NCI-H524 treated with DMSO at 0.1 percent for 48 hours (cell line): ENCODE measurements at regions not wholly inside any gene's neighbourhood (a gene's known extent, or its start where the extent isn't known, plus 50 kb on each side); places are given as distances from the start of the nearest gene placed in this dataset.
"Not testable (repeated sequence)": the region's sequence is repeated elsewhere in the genome, so short reads cannot be mapped to it uniquely, and the experiment has no call there.

Experiments used
- DNase-seq: peaks from one replicate; lab custom pipeline; 2025; lab: John Stamatoyannopoulos, UW

GRCh38 chr4:160685729-160686128 lies 1478.1 kb downstream of the FSTL5 start:
- no peak for DNase-seq

DNA sequence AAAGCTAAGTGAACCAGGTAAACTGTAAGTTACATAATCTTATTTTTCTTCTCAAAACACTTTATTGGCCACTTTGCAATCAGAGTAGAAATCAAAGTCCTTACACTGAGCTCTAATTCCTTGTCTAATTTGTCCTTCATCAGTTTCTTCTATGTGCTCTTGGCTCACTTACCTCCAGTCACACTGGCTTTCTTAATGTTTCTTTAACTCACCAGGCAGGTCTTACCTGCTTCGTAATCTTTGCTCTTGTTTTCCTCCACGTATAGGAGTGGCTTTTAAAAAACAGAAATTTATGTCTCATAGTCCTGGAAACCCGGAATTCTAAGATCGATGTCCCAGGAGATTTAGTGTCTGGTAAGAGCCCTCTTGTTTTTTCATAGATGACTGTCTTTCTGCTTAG lies 1462.1 kb downstream of the FSTL5 start:
- DNase-seq, result no peak

GRCh38 chr4:160709026-160709425 lies 1454.8 kb downstream of the FSTL5 start:
- DNase-seq, result no peak

- DNase-seq, result no peak
Measured at GRCh38 chr4:160709546-160709945, 1454.3 kb downstream of the FSTL5 start.

DNA sequence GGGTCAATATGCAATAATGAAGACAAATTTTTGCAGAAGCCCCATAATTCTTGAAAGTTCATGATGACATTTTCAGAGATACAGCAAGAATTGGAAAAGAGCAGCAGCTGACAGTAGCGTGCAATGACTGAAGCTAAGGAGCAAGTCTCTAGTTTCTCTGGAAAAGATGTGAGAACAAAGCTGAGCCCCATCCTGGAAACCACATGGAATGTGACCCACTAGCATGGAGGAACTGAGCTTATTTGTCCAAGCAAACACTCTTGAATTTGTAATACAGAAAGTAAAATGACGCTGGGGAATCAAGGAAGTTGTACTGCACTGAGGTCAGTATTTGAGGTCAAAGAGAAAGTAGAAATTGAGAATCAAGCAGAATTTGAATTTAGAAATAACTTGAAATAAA lies 1447.2 kb downstream of the FSTL5 start:
- DNase-seq, result no peak

DNA sequence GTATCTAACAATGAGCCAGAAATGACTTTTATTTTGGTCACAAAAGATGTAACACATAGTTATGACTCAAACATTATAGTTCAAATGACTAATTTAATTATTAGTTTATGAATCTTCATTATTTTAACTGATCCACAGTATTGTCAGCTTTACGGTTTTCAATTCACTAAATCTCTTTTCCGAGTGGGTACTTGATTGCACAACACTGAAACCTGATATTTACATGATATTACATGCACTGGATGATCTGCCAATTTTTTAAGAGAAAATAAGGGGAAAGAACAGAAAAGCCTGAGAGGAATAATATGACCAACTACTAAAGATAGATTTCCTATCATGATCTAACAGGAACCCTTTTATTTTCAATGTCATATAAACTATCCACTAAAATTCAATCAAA lies 1446.0 kb downstream of the FSTL5 start:
- DNase-seq, result no peak

DNA sequence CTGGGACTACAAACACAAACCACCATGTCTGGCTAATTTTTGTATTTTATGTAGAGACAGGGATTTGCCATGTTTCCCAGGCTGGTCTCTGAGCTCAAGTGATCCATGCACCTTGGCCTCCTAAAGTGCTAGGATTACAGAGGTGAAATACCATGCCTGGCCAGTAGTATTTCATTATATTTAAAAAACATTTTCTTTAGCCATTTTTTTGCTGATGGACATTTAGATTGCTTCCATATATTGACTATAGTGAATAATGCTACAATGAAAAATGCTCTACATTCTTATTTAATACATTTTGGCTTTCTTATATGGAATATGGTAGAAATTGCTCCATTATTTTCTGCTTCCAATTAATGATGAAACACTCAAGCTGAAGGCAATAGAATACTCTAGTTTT lies 1439.7 kb downstream of the FSTL5 start:
- DNase-seq, result no peak

GRCh38 chr4:160745126-160745525 lies 1418.7 kb downstream of the FSTL5 start:
- no peak for DNase-seq

- DNase-seq, result not testable (repeated sequence)
Measured at GRCh38 chr4:160746585-160746984, 1417.2 kb downstream of the FSTL5 start.

DNA sequence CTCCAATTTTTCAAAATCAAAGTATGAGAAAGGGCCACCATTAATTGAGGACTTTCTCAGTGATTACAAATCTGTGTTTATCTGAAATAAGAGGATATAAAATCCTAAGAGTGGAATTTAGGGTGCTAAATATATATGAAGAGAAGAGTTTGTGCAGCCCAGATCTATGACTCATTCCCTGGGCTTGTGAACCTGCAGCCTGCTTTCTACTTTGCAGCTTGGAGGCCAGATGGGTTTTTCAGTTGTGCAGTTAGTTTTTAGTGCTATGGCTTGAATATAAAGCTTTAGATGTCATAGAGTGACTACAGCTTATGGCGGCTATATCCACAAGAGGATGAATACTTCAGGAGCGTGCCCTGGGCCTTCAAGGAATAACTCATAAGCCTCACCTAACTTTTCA lies 1391.1 kb downstream of the FSTL5 start:
- no peak for DNase-seq

DNA sequence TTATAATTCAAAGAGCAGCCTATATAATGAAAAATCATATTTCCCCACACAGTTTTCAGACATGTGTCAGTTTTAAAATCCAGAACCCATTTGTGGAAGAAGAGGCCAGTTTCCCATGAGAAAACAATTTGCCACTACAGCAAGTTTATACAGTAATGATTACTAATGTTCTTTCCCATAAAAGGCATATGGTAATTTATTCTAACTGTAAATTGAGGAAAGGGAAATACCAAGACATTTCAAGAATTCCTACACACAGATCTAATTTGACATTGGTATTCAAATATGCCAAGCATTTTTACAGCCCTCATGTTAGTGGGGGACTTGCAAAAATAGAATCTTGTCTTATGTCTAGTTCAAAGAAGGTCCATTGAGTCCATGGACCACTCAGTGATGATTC lies 1368.6 kb downstream of the FSTL5 start:
- DNase-seq, result no peak

DNA sequence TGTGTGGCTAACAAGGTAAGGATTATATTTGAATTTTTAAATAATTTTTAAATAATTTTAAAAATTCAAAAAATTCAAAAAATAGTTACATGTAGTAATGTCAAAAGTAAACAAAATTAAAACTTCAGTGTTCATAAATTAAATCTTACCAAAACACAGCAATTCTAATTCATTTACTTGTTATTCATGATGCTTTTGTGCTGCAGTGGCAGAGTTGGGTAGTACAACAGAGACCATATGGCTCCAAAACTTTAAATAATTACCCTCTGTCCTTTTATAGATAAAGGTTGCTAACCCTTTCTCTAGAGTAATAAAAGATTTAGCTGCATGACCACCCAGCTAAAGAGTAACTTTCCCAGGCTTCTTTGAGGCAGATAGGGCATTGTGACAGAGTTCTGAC lies 1355.6 kb downstream of the FSTL5 start:
- no peak for DNase-seq

DNA sequence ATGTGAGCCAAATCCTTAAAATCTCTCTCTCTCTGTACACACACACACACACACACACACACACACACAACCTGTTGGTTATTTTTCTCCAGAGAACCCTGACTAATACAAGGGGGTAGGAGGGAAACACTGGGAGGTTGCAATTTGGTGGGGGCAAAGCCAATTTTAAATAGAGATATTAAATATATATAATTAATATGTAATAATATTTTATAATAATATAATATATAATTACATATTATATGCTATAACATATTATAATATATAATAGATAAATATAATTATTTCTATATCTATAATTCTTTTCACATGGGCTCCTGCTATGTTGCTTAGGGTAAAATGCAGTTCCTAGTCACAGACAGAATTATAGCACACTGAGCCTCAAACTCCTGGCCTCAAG lies 1354.2 kb downstream of the FSTL5 start:
- no peak for DNase-seq

DNA sequence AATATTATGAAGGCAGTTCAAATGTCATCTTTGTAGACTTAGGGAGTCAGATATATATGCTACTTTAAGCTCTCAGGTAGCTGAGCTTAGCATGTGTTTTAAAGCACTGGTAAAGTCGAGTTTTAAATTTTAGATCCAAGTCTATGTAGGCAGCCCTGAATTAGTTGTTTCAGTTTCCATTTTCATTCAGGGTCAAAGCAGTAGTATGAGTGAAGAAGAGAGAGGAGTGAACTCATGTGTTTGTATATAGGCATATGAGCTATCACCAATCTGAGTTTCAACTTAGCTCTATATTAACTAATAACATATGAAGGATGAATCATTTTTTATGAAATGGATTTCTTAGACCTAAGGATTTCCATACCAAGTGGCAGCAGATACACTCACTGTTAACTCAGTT lies 1353.4 kb downstream of the FSTL5 start:
- no peak for DNase-seq

- no peak for DNase-seq
Measured at GRCh38 chr4:160810941-160811340, 1352.9 kb downstream of the FSTL5 start.

DNA sequence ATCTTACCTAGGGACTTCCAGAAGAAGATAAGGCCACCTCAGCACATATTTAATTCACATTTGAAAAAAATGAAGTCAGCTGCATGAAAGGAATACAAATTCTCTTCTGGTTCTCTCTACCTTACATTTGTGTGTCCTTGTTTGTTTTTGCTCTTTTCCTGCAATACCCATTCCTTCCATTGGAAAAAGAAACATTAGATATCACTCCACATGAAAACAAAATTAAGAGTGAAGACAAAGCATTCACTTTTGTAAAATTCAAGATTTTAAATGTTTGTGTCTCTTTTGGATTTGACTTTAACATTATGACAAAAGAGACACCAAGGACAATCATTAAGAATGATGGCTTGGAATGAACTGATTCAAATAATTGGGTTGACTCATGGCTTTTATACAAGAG lies 1351.8 kb downstream of the FSTL5 start:
- no peak for DNase-seq

DNA sequence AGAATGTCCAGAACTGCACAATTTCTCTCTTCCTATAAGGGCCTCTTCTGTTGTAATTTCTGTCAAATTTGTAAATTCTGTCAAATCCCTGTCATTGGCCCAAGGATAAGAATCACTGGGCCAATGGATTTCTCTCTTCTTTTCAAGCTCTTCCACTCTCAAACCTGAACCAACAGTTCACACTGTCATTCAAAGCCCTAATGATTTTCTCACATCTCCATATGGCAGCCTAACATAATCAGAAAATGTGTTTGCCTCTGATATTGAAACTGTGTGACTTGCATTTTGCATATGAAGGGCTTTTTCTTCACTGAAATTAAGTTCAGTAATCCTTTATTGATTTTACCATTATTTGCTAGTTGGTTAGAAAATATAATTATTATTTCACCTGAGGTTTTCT lies 1349.1 kb downstream of the FSTL5 start:
- no peak for DNase-seq

DNA sequence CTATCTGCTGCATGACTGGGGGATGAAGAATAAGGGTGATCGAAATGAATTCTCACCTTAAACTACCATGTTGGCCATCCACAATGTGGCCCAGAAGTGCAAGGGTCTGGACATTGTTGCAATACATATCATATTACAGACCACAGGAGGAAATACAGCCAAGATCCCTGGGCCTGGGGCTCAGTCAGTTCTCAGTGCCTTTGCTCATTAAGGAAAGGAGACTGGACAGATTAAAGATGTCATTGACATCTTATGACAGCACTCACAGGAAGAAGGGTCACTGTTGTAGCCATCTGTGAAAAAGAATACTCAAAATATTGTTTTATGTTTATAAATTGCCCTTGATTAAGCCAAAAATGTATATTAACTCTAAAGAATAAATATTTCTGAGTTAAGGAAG lies 1345.2 kb downstream of the FSTL5 start:
- DNase-seq, result no peak

DNA sequence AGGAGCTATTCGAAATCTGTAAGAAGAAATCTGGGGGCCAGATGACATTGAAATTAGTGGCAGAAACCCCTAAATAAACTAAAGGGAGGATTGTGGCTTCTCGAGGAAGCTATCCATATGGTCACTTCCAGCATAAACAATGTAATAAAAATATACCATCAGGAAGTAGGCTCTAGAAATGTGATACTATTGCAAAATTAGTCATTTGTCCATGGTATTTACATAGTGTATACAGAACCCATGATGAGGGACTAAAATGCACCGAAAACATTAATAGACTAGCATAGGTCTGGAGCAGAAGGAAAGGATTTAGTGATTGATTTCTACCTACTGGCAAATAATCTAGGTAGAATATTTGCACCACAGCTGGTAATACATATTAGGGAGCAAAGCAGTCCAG lies 1344.0 kb downstream of the FSTL5 start:
- DNase-seq, result no peak

GRCh38 chr4:160824481-160824880 lies 1339.3 kb downstream of the FSTL5 start:
- DNase-seq, result no peak

DNA sequence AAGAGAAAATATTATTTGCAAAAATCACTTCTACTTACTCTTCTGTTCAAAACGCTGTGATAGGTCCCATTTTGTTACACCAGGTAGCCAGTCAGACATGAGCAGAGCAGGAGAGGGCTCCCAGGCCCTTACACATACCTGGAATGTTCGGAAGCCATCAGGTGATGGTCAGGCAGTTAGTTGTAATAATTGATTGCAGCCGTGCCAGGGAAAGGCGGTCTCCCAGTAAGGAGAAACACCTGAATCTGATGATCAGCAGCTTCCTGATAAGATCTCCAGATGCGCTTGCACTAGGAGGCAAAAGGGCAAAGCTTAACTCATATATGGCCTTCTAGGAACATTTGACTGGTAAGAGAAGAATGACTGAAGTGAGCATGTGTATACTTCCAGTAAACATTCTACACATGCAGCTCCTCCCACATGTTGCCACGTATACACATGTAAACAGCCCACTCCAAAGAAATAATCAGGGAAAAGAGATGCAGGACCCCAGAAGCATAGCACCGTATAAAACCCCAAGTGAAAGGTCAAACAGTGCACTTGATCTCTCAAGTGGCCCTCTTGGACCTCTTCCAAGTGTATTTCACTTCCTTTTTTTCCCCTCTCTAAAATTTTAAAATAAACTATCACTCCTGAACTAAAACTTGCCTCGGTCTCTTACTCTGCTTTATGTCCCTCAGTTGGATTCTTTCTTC lies 1338.0 kb downstream of the FSTL5 start:
- no peak for DNase-seq

DNA sequence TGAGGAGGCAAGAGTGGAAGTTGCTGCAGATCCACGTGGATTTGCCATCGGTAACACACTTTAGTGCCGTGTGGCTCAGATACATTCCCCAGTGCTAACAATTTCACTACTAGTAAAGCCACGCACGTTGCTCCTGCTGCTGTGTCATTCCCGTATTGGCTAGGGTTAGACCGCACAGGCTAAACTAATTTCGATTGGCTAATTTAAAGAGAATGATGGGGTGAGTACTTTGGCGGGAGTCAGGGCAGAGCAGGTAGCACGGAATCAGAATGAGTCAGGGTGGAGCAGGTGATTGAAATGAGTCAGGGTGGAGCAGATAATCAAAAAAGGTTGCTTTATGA lies 1337.5 kb downstream of the FSTL5 start:
- DNase-seq, result no peak

DNA sequence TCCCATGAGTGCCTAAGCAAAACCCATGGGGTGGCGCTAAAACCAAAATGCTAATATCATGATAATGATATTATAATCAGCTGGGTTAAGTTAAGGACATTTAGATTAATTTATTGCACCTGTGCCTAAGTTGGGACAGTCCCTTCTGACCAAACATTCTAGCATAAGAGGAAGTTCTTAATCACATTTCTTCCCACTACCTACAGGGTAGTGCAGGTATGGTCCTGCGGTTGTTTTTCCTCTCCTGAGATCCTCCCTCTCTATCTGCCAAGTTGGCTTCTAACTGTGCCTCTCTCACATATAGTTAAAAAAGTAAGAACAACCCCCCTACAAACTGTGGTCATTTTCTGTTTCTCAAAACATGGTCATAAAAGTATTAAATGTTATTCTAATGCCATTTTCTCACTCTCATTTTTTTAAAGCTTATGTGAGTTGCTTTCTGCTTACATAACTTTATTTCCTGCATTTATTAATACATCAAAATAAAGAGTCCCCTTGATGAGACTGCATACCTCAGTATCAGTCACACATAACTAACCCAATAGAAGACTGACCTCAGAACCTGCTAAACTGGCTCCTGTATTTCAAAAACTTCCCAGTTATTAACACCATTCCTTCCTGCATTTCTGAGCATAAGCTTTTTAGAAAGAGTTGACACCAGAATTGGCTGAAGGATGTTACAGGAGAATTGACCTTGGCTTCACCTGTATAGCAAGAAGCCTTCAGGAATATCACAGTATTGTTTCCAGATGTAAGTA lies 1332.5 kb downstream of the FSTL5 start:
- no peak for DNase-seq

GRCh38 chr4:160835789-160836188 lies 1328.0 kb downstream of the FSTL5 start:
- DNase-seq, result no peak
